ENCODE measurements at regions not wholly inside any gene's neighbourhood (a gene's known extent, or its start where the extent isn't known, plus 50 kb on each side); places are given as distances from the start of the nearest gene placed in this dataset.

DNA sequence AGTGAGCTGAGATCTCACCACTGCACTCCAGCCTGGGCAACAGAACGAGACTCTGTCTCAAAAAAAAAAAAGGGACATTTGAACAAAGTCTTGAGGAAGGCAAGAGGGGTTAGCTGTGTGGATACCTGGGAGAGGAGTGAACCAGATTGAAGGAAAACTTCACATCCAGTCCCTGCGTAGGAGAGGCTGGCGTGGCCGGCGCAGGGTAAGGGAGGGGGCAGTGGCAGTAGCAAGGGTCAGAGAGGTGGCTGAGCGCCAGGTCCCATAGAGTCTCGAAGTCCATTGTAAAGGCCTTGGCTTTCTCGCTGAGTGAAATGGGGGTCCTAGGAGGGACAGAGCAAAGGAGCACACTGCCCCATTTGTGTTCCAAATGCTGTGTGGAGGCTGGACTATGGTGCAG lies 171.8 kb upstream of the WSCD1 start:
- no peak for TF ChIP-seq MYC (IDR thresholded peaks at IDR 0.05; ENCODE audit: low read depth, low read length)
- TF ChIP-seq, protein P1, sequence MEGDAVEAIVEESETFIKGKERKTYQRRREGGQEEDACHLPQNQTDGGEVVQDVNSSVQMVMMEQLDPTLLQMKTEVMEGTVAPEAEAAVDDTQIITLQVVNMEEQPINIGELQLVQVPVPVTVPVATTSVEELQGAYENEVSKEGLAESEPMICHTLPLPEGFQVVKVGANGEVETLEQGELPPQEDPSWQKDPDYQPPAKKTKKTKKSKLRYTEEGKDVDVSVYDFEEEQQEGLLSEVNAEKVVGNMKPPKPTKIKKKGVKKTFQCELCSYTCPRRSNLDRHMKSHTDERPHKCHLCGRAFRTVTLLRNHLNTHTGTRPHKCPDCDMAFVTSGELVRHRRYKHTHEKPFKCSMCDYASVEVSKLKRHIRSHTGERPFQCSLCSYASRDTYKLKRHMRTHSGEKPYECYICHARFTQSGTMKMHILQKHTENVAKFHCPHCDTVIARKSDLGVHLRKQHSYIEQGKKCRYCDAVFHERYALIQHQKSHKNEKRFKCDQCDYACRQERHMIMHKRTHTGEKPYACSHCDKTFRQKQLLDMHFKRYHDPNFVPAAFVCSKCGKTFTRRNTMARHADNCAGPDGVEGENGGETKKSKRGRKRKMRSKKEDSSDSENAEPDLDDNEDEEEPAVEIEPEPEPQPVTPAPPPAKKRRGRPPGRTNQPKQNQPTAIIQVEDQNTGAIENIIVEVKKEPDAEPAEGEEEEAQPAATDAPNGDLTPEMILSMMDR (IDR thresholded peaks at IDR 0.05; ENCODE audit: low read depth, low read length), result no peak
- TF ChIP-seq, protein P2, sequence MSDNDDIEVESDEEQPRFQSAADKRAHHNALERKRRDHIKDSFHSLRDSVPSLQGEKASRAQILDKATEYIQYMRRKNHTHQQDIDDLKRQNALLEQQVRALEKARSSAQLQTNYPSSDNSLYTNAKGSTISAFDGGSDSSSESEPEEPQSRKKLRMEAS (IDR thresholded peaks at IDR 0.05; ENCODE audit: low read depth, low read length), result no peak
- no peak for TF ChIP-seq POLR2A (IDR thresholded peaks at IDR 0.05; ENCODE audit: extremely low read depth, insufficient read length)

Measured in NB4 (cell line).